ENCODE measurements at regions not wholly inside any gene's neighbourhood (a gene's known extent, or its start where the extent isn't known, plus 50 kb on each side); places are given as distances from the start of the nearest gene placed in this dataset.

DNA sequence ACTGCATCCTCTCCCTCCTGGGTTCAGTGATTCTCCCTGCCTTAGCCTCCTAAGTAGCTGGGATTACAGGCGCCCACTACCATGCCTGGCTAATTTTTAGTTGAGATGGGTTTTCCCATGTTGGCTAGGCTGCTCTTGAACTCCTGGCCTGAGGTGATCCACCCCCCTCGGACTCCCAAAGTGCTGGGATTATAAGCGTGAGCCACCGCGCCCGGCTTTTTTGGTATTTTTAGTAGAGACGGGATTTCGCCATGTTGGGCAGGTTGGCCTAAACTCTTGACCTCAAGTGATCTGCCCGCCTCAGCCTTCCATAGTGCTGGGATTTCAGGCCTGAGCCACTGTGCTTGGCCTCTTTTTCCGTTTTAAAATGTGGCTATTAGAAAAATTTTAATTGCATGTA lies 343.8 kb upstream of the RBFOX1 start:
- H3K27me3 Mint-ChIP-seq: no peaks in the 10 kb centered on the region

DNA sequence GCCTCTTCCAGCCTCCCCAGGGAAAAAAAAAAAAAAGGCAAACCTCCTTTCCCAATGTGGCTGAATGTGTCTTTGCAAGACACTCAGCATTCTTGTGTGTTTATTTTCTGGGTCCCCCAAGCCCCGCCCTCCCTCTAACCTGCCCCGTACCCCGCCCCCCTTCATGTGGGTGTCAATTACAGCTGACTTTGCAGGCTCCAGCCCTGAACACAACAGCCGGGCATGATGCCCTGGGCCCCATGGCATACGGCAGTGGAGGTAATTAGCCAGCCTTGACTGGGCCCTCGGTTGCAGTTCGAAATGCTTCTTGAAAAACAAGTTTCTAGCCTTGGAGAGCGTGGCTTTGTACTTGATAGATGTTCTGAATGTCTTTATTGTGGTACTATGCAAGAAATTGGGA lies 354.7 kb upstream of the RBFOX1 start:
- Mint-ChIP-seq H3K36me3 (no peaks in the 10 kb centered on the region), H3K27ac (no peak overlapping the region), H3K9me3 (peaks cover 8% of the 10 kb centered on the region), H3K4me1 (ENCODE audit: low read depth in 2 of 2) (no peaks in the 10 kb centered on the region), H3K4me3 (no peak overlapping the region), H3K27me3 (no peaks in the 10 kb centered on the region)
- no peak for ATAC-seq
- DNase-seq (ENCODE audit: low spot score): no peak

More for the DNA sequence above, 343.8 kb upstream of the RBFOX1 start:
- Mint-ChIP-seq H3K4me3 (no peak overlapping the region), H3K27ac (no peak overlapping the region), H3K4me1 (ENCODE audit: low read depth in 2 of 2) (no peaks in the 10 kb centered on the region), H3K9me3 (peaks cover 8% of the 10 kb centered on the region), H3K36me3 (no peaks in the 10 kb centered on the region)
- DNase-seq (ENCODE audit: low spot score): no peak
- no peak for ATAC-seq

DNA sequence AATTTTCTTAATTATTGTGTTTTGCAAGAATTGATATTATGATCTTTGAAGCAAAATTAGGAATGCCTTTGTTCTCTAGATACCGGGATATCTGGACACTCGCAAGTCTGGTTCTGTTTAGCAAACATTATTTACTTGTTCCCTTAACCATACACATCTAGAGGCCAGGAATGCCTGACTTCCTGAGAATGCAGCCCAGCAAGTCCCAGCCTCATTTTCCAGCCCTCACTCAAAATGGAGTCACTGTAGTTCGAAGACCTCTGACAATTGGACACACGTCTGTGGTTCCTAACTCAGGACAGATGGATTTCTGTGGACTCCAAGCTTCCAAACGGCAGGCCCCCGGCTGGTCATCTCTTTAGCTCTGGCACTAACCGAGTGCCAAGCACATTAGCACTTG lies 355.4 kb upstream of the RBFOX1 start:
- Mint-ChIP-seq H3K27me3 (no peaks in the 10 kb centered on the region), H3K36me3 (no peaks in the 10 kb centered on the region), H3K9me3 (peaks cover 11% of the 10 kb centered on the region), H3K27ac (no peak overlapping the region), H3K4me3 (no peak overlapping the region), H3K4me1 (ENCODE audit: low read depth in 2 of 2) (no peaks in the 10 kb centered on the region)
- DNase-seq (ENCODE audit: low spot score) (no peak), ATAC-seq (no peak)

DNA sequence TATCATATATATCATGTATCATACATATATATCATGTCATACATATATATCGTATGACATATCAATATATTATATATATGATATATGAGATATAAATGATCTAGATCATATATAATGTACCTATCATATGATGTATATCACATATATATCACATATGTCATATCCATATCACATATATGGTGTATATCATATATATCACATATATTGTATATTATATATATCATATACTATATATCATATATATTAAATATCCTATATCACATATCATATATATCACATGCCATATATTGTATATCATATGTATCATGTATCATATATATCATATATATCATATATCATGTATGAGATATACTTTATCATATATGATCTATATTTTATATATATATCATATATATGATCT lies 355.9 kb upstream of the RBFOX1 start:
- H3K9me3 Mint-ChIP-seq: peaks cover 13% of the 10 kb centered on the region
- H3K36me3 Mint-ChIP-seq: no peaks in the 10 kb centered on the region
- DNase-seq (ENCODE audit: low spot score) (no peak), ATAC-seq (no peak)
- no peaks in the 10 kb centered on the region for H3K27me3 Mint-ChIP-seq
- no peak overlapping the region for H3K4me3 Mint-ChIP-seq
- no peak overlapping the region for H3K27ac Mint-ChIP-seq
- H3K4me1 Mint-ChIP-seq (ENCODE audit: low read depth in 2 of 2): no peaks in the 10 kb centered on the region

DNA sequence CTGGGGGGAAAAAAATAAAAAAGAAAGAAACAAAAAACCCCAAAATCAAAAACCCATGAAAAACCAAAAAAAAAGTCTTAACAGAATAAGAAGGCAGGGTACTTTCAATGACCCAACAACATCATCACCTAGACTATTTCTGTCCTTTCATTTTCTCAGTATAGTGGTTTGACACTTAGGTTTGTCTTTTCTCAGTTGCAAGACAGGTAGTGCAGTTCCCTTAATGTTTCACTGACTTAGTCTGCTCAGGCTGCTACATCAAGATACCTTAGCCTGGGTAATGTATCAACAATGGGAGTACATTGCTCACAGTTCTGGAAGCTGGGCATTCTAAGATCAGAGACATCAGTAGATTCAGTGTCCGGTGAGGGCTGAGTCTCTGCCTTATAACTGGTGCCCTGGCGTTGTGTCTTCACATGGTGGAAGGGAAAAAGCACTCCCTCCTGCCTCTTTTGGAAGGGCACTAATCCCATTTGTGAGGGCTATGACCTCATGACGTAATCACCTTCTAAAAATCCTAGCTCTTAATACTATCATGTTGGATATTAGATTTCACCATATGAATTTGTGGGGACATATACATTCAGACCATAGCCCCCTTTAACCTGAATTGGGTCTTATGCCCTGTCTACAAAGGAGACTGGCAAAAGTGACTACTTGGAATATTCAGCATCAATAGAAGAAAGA lies 362.3 kb upstream of the RBFOX1 start:
- H3K27me3 Mint-ChIP-seq: no peaks in the 10 kb centered on the region
- peaks cover 21% of the 10 kb centered on the region for H3K9me3 Mint-ChIP-seq
- DNase-seq (ENCODE audit: low spot score): no peak
- no peak overlapping the region for H3K27ac Mint-ChIP-seq
- no peaks in the 10 kb centered on the region for H3K4me1 Mint-ChIP-seq (ENCODE audit: low read depth in 2 of 2)
- ATAC-seq: no peak
- H3K36me3 Mint-ChIP-seq: no peaks in the 10 kb centered on the region
- H3K4me3 Mint-ChIP-seq: no peak overlapping the region

DNA sequence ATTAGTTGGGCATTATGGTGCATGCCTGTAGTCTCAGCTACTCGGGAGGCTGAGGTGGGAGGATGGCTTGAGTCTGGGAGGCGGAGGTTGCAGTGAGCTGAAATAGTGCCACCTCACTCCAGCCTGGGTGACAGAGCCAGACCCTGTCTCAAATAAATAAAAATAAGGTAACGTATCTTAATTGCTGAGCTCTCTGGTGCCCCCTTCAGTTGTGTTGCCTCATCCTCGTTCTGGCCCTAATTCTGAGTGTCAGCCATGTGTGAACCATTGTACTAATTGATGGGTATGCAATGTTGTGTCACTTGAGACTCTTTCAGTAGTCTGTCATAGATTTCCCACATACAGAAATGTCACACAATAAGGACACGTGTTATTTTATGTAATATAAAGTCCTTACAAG lies 363.1 kb upstream of the RBFOX1 start:
- no peak overlapping the region for H3K27ac Mint-ChIP-seq
- H3K36me3 Mint-ChIP-seq: no peaks in the 10 kb centered on the region
- no peak for DNase-seq (ENCODE audit: low spot score)
- H3K4me1 Mint-ChIP-seq (ENCODE audit: low read depth in 2 of 2): no peaks in the 10 kb centered on the region
- no peaks in the 10 kb centered on the region for H3K27me3 Mint-ChIP-seq
- peaks cover 17% of the 10 kb centered on the region for H3K9me3 Mint-ChIP-seq
- H3K4me3 Mint-ChIP-seq: no peak overlapping the region
- ATAC-seq: no peak

DNA sequence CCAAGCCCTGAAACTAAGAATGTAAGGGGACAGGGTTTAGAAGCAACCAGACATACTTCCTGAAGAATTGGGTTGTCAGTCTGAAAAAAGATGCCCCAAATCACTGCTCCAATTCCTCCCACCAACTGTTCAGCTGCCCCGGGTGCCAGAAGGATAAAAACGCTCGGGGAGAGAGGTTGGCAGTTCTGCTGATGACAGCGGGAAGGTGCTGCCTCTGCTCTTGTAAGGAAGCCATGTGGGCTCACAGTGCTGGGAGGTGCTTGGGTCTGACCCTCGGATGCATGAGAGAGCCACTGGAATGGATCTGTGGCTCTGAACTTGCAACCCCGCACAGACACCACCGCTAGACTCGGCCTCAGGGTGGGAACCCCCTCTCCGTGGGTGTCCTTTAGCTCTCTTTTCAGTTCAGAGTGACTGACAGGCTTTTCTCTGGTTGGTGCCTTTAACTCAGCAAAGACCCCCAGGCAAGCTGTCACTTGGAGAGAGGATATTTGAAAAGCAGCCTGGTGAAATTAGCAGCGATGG lies 364.8 kb upstream of the RBFOX1 start:
- no peaks in the 10 kb centered on the region for H3K36me3 Mint-ChIP-seq
- no peaks in the 10 kb centered on the region for H3K27me3 Mint-ChIP-seq
- peaks cover 16% of the 10 kb centered on the region for H3K9me3 Mint-ChIP-seq
- H3K4me3 Mint-ChIP-seq: no peak overlapping the region
- no peak overlapping the region for H3K27ac Mint-ChIP-seq
- ATAC-seq: no peak
- no peaks in the 10 kb centered on the region for H3K4me1 Mint-ChIP-seq (ENCODE audit: low read depth in 2 of 2)
- DNase-seq (ENCODE audit: low spot score): no peak

DNA sequence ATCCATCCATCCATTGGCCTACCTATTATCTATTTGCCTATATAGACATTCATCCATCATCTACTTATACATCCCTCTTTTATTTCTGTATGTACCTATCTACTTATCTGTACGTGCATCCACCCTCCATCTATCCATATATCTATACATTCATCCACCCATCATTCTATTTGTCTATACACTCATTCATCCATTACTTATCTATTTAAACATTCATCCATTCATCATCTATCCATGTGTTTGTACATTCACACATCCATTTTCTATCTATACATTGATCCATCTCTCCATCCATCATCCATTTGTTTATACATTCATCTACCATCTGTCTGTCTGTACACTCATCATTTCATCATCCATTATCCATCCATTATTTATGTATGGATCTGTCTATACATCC lies 365.7 kb upstream of the RBFOX1 start:
- no peak for ATAC-seq
- Mint-ChIP-seq H3K27me3 (no peaks in the 10 kb centered on the region), H3K36me3 (no peaks in the 10 kb centered on the region), H3K9me3 (peaks cover 11% of the 10 kb centered on the region), H3K27ac (no peak overlapping the region), H3K4me3 (no peak overlapping the region), H3K4me1 (ENCODE audit: low read depth in 2 of 2) (no peaks in the 10 kb centered on the region)
- DNase-seq (ENCODE audit: low spot score): no peak

DNA sequence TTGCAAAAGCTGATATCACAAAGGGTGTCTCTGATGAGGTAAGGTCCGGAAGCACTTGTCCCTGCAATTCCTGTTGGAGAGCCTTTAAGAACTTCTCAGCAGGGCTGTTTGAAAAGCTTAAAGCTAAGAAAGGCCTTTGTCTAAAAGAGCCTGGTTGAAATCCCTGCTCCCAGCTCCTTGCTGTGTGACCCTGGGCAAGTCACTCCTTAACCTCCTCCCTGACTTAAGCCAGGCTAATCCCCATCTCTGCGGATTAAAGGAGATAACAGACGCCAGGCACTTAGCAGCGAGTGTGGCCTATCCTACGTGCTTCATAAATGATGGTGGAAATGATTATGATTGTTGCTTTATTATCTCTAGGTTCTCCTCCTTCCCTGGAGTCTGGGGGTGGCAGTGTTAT lies 368.0 kb upstream of the RBFOX1 start:
- Mint-ChIP-seq H3K36me3 (no peaks in the 10 kb centered on the region), H3K4me3 (no peak overlapping the region), H3K27me3 (no peaks in the 10 kb centered on the region), H3K4me1 (ENCODE audit: low read depth in 2 of 2) (no peaks in the 10 kb centered on the region), H3K27ac (no peak overlapping the region), H3K9me3 (peaks cover 6% of the 10 kb centered on the region)
- DNase-seq (ENCODE audit: low spot score): no peak
- ATAC-seq: no peak

DNA sequence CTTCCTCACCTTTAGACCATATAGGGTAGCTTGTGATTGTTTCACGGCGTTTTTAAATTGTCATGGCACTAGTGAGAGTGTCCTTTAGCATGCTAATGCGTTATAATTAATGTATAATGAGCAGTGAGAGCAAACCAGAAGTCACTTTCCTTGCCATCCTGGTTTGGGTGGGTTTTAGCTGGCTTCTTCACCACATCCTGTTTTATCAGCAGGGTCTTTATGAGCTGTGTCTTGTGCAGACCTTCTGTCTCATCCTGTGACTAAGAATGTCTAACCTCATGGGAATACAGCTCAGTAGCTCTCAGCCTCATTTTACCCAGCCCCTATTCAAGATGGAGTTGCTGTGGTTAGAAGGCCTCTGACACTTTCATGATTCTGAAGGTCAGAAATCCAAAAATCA lies 370.9 kb upstream of the RBFOX1 start:
- Mint-ChIP-seq H3K36me3 (no peaks in the 10 kb centered on the region), H3K27ac (no peak overlapping the region), H3K9me3 (peaks cover 1% of the 10 kb centered on the region), H3K4me3 (no peak overlapping the region), H3K4me1 (ENCODE audit: low read depth in 2 of 2) (no peaks in the 10 kb centered on the region), H3K27me3 (no peaks in the 10 kb centered on the region)
- ATAC-seq (no peak), DNase-seq (ENCODE audit: low spot score) (no peak)

DNA sequence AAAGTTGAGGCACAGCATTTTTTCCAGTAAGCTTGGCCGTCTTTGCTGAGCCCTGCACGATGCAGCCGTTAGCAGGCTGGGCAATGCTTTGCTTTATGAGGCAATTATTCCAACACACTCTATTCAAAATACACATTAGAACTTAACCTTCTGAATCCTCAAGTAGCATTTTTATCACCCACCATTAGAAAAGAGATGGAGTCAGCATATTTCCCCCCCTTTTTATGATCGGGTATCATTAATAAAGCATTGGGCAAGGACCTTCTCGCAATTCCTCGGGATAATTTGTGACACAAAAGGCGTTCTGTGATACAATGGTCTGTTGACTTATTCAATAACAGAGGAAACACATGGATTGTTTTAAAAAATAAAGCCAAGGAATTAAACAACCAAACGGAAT lies 374.5 kb upstream of the RBFOX1 start:
- no peak for ATAC-seq
- Mint-ChIP-seq H3K27me3 (no peaks in the 10 kb centered on the region), H3K9me3 (peaks cover 3% of the 10 kb centered on the region), H3K4me1 (ENCODE audit: low read depth in 2 of 2) (no peaks in the 10 kb centered on the region), H3K36me3 (no peaks in the 10 kb centered on the region), H3K4me3 (no peak overlapping the region), H3K27ac (no peak overlapping the region)
- DNase-seq (ENCODE audit: low spot score): no peak

DNA sequence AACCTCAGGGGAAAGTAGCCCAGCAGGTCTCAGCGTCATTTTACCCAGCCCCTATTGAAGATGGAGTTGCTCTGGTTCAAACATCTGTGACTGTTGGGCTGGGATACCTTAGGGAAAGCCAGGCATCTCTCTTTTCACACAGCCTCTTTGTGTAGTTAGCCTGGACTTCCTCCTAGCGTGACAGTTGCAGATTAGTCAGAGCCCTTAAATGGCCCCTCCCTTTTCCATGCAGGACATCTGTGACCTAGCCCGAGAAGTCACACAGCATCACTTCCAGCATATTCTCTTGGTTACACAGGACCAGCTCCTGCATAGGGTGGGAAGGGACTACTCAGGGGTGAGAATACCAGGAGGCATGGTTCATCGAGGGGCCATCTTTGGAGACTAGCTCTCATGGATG lies 375.0 kb upstream of the RBFOX1 start:
- no peak overlapping the region for H3K4me3 Mint-ChIP-seq
- no peaks in the 10 kb centered on the region for H3K27me3 Mint-ChIP-seq

DNA sequence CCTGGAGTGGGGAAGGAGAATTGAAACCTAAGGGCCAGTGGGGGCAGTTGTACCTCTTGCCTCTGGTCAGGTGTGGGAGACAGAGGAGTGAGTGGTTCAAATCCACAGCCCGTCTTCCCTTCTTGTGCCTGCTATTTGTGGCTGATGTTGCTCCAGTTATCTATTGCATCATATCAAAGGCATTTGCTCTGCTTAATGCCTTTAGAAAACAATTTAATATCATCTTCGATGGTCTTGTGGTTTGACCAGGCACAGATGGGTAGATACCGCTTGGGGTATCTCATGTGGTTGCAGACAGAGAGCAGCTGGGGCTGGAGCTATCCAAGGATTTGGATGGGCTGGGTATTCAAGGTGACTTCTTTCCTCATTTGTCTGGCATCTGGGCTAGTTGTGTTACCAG lies 376.1 kb upstream of the RBFOX1 start:
- Mint-ChIP-seq H3K4me1 (ENCODE audit: low read depth in 2 of 2) (no peaks in the 10 kb centered on the region), H3K27ac (no peak overlapping the region), H3K9me3 (peaks cover 3% of the 10 kb centered on the region), H3K27me3 (no peaks in the 10 kb centered on the region), H3K36me3 (no peaks in the 10 kb centered on the region), H3K4me3 (no peak overlapping the region)
- no peak for ATAC-seq
- no peak for DNase-seq (ENCODE audit: low spot score)

More for the DNA sequence above, 375.0 kb upstream of the RBFOX1 start:
- no peak for ATAC-seq
- DNase-seq (ENCODE audit: low spot score): no peak
- no peaks in the 10 kb centered on the region for H3K4me1 Mint-ChIP-seq (ENCODE audit: low read depth in 2 of 2)
- peaks cover 3% of the 10 kb centered on the region for H3K9me3 Mint-ChIP-seq
- no peaks in the 10 kb centered on the region for H3K36me3 Mint-ChIP-seq
- no peak overlapping the region for H3K27ac Mint-ChIP-seq

DNA sequence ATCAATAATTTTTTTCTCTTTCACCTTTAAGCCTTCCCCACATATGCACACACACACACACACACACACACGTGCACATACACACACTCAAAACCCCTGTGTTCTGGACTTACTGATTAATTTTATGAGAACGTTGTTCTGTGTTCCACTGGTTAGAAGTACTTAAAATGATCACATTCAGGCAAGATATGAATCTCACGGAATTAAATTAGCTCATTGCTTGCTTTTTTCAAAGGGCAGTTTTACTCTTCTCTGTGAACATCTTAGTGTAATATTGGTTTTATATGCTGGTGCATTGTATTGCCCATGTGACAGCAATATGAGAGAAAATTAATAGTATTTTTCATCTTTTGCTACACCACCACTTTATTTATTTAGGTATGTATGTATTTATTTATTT lies 377.3 kb upstream of the RBFOX1 start:
- no peaks in the 10 kb centered on the region for H3K36me3 Mint-ChIP-seq
- H3K9me3 Mint-ChIP-seq: peaks cover 3% of the 10 kb centered on the region
- DNase-seq (ENCODE audit: low spot score) (no peak), ATAC-seq (no peak)
- H3K4me1 Mint-ChIP-seq (ENCODE audit: low read depth in 2 of 2): no peaks in the 10 kb centered on the region
- no peak overlapping the region for H3K27ac Mint-ChIP-seq
- H3K4me3 Mint-ChIP-seq: no peak overlapping the region
- H3K27me3 Mint-ChIP-seq: no peaks in the 10 kb centered on the region

DNA sequence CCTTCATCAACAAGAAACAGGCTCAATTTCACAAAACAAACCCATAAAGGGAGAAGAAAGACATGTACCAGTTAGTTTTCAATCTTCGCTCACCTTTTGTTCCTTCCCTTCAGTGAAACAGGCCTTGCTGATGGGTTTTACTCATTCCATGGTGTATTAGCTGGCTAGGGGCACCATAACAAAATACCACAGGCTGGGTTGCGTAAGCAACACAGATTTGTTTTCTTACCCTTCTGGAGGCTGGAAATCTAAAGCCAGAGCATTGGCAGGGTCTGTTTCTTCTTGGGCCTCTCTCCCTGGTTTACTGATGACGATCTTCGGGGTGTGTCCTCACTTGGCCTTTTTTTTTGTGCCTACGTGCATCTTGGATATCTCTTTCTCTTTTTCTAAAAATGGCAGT lies 383.4 kb upstream of the RBFOX1 start:
- H3K36me3 Mint-ChIP-seq: no peaks in the 10 kb centered on the region
- no peak overlapping the region for H3K4me3 Mint-ChIP-seq
- H3K9me3 Mint-ChIP-seq: peaks cover 10% of the 10 kb centered on the region
- DNase-seq (ENCODE audit: low spot score): no peak
- H3K4me1 Mint-ChIP-seq (ENCODE audit: low read depth in 2 of 2): no peaks in the 10 kb centered on the region
- ATAC-seq: no peak
- no peaks in the 10 kb centered on the region for H3K27me3 Mint-ChIP-seq
- H3K27ac Mint-ChIP-seq: no peak overlapping the region
